GM23248 (cell line): ENCODE measurements at regions not wholly inside any gene's neighbourhood (a gene's known extent, or its start where the extent isn't known, plus 50 kb on each side); places are given as distances from the start of the nearest gene placed in this dataset.

Experiments
- EZH2 ChIP-seq: fragments of 200-600 bp; sonication (generic); IDR thresholded peaks from 2 replicates; pipeline ENCODE4 v1.6.1; 2018; ENCODE audit warnings: antibody characterized with exemption, mild to moderate bottlenecking; ENCODE audit not compliant: insufficient read depth, poor library complexity, severe bottlenecking
- EZH2phosphoT487 ChIP-seq: fragments of 200-600 bp; sonication (generic); IDR thresholded peaks from 2 replicates; pipeline ENCODE4 v1.6.1; 2018; ENCODE audit warnings: antibody characterized with exemption, moderate library complexity, mild to moderate bottlenecking, low read depth; ENCODE audit not compliant: insufficient read depth

GRCh38 chr12:58795825-58796224, 124.5 kb downstream of the LRIG3 start:
- no peak for TF ChIP-seq EZH2phosphoT487
- no peak for TF ChIP-seq EZH2
